ENCODE measurements at regions not wholly inside any gene's neighbourhood (a gene's known extent, or its start where the extent isn't known, plus 50 kb on each side); places are given as distances from the start of the nearest gene placed in this dataset.

GRCh38 chr13:79658333-79658975, 177.5 kb downstream of the NDFIP2 start:
- TF ChIP-seq, protein P1, sequence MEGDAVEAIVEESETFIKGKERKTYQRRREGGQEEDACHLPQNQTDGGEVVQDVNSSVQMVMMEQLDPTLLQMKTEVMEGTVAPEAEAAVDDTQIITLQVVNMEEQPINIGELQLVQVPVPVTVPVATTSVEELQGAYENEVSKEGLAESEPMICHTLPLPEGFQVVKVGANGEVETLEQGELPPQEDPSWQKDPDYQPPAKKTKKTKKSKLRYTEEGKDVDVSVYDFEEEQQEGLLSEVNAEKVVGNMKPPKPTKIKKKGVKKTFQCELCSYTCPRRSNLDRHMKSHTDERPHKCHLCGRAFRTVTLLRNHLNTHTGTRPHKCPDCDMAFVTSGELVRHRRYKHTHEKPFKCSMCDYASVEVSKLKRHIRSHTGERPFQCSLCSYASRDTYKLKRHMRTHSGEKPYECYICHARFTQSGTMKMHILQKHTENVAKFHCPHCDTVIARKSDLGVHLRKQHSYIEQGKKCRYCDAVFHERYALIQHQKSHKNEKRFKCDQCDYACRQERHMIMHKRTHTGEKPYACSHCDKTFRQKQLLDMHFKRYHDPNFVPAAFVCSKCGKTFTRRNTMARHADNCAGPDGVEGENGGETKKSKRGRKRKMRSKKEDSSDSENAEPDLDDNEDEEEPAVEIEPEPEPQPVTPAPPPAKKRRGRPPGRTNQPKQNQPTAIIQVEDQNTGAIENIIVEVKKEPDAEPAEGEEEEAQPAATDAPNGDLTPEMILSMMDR (IDR thresholded peaks at IDR 0.05 in 2 of 3, conservative IDR thresholded peaks at IDR 0.05 in 1 of 3; ENCODE audit: control insufficient read depth in 2 of 3, extremely low read depth in 1 of 3, insufficient read depth in 1 of 3, low read depth in 3 of 3, low read length in 3 of 3), result no peak
- TF ChIP-seq ATF7 (IDR thresholded peaks at IDR 0.05; ENCODE audit: low read depth) (no peak), SMC3 (IDR thresholded peaks at IDR 0.05; ENCODE audit: borderline replicate concordance, low read length) (no peak), SRF (IDR thresholded peaks at IDR 0.05; ENCODE audit: low read depth in 2 of 2, low read length in 2 of 2) (no peak), CREB1 (IDR thresholded peaks at IDR 0.05; ENCODE audit: low read depth) (no peak), FOXM1 (IDR thresholded peaks at IDR 0.05; ENCODE audit: low read depth, low read length) (no peak), CBX5 (IDR thresholded peaks at IDR 0.05; ENCODE audit: low read depth) (no peak), BCLAF1 (IDR thresholded peaks at IDR 0.05) (no peak), MYC (IDR thresholded peaks at IDR 0.05; ENCODE audit: insufficient read depth, insufficient read length, insufficient replicate concordance, low read length, severe bottlenecking) (no peak), RAD21 (IDR thresholded peaks at IDR 0.05; ENCODE audit: insufficient read depth, low read depth, low read length) (no peak)

Measured in GM12878 (cell line).